HG03066 (cell line): ENCODE measurements at regions not wholly inside any gene's neighbourhood (a gene's known extent, or its start where the extent isn't known, plus 50 kb on each side); places are given as distances from the start of the nearest gene placed in this dataset.

Source experiments
- ATAC-seq: cut with Tn5 transposase; IDR thresholded peaks from one replicate; pipeline ENCODE4 v1.9.1; 2021; ENCODE audit warnings: low read depth; ENCODE audit not compliant: unreplicated experiment

GRCh38 chr5:117682416-117682815 lies 1107.8 kb upstream of the SEMA6A start:
- no peak for ATAC-seq

- peak; percentile 79 for ATAC-seq
Measured at GRCh38 chr5:117681431-117682254, 1107.0 kb upstream of the SEMA6A start.

- ATAC-seq, result no peak
Measured at GRCh38 chr5:117680426-117680825, 1105.8 kb upstream of the SEMA6A start.

GRCh38 chr5:117679046-117679445 lies 1104.4 kb upstream of the SEMA6A start:
- ATAC-seq, result no peak

- ATAC-seq, result no peak
Measured at GRCh38 chr5:117675646-117676045, 1101.0 kb upstream of the SEMA6A start.

- ATAC-seq, result no peak
Measured at GRCh38 chr5:117671551-117671950, 1096.9 kb upstream of the SEMA6A start.

GRCh38 chr5:117667105-117667504 lies 1092.5 kb upstream of the SEMA6A start:
- no peak for ATAC-seq

- no peak for ATAC-seq
Measured at GRCh38 chr5:117665121-117665520, 1090.5 kb upstream of the SEMA6A start.

- no peak for ATAC-seq
Measured at GRCh38 chr5:117662361-117662760, 1087.7 kb upstream of the SEMA6A start.

GRCh38 chr5:117657541-117657940 lies 1082.9 kb upstream of the SEMA6A start:
- no peak for ATAC-seq

GRCh38 chr5:117652958-117653280 lies 1078.3 kb upstream of the SEMA6A start:
- ATAC-seq, result no peak

- no peak for ATAC-seq
Measured at GRCh38 chr5:117652036-117652957, 1077.7 kb upstream of the SEMA6A start.

GRCh38 chr5:117649821-117650220 lies 1075.2 kb upstream of the SEMA6A start:
- no peak for ATAC-seq

GRCh38 chr5:117645400-117645799 lies 1070.8 kb upstream of the SEMA6A start:
- ATAC-seq, result no peak

GRCh38 chr5:117638581-117638980 lies 1064.0 kb upstream of the SEMA6A start:
- no peak for ATAC-seq

- no peak for ATAC-seq
Measured at GRCh38 chr5:117633093-117633492, 1058.5 kb upstream of the SEMA6A start.

GRCh38 chr5:117624201-117624600 lies 1049.6 kb upstream of the SEMA6A start:
- no peak for ATAC-seq

- no peak for ATAC-seq
Measured at GRCh38 chr5:117623042-117623805, 1048.6 kb upstream of the SEMA6A start.

GRCh38 chr5:117621921-117622320 lies 1047.3 kb upstream of the SEMA6A start:
- ATAC-seq, result no peak

GRCh38 chr5:117615226-117615625 lies 1040.6 kb upstream of the SEMA6A start:
- ATAC-seq, result no peak

- ATAC-seq, result no peak
Measured at GRCh38 chr5:117614408-117614807, 1039.8 kb upstream of the SEMA6A start.
